22Rv1 (cell line): ENCODE measurements at regions not wholly inside any gene's neighbourhood (a gene's known extent, or its start where the extent isn't known, plus 50 kb on each side); places are given as distances from the start of the nearest gene placed in this dataset.

ENCODE experiments used
- H3K27ac ChIP-seq: fragments of 450-650 bp; 2 replicates; pipeline ENCODE4 v1.5.1; 2017
- ZFX ChIP-seq: fragments of 450-650 bp; IDR thresholded peaks from 2 replicates; pipeline ENCODE4 v1.6.1; 2017; ENCODE audit warnings: antibody characterized with exemption, borderline replicate concordance
- TF ChIP-seq, protein P1 (sequence below): fragments of 450-650 bp; IDR thresholded peaks from 2 replicates; pipeline ENCODE4 v1.5.1; 2017; ENCODE audit warnings: mild to moderate bottlenecking

DNA sequence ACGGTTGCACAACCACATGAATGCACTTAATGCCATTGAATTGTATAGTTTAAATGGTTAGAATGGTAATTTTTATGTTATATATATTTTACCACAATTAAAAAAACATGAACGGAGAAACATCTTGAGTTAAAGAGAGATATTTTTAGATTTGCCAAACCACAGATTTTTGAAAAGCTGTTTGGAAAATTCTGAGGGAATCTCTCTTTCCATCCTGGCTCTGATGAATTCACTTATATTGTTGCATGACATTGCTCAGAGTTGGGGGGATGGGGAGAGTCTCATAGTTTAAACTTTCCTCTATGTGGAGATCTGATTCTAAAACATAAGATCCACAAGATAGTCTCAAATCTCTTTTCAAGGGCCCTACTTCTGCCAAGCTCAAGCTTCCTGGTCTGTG is 275.0 kb upstream of the NPVF start:
- no peak overlapping the region for H3K27ac ChIP-seq
- no peak for TF ChIP-seq ZFX
- TF ChIP-seq, protein P1, sequence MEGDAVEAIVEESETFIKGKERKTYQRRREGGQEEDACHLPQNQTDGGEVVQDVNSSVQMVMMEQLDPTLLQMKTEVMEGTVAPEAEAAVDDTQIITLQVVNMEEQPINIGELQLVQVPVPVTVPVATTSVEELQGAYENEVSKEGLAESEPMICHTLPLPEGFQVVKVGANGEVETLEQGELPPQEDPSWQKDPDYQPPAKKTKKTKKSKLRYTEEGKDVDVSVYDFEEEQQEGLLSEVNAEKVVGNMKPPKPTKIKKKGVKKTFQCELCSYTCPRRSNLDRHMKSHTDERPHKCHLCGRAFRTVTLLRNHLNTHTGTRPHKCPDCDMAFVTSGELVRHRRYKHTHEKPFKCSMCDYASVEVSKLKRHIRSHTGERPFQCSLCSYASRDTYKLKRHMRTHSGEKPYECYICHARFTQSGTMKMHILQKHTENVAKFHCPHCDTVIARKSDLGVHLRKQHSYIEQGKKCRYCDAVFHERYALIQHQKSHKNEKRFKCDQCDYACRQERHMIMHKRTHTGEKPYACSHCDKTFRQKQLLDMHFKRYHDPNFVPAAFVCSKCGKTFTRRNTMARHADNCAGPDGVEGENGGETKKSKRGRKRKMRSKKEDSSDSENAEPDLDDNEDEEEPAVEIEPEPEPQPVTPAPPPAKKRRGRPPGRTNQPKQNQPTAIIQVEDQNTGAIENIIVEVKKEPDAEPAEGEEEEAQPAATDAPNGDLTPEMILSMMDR = no peak

DNA sequence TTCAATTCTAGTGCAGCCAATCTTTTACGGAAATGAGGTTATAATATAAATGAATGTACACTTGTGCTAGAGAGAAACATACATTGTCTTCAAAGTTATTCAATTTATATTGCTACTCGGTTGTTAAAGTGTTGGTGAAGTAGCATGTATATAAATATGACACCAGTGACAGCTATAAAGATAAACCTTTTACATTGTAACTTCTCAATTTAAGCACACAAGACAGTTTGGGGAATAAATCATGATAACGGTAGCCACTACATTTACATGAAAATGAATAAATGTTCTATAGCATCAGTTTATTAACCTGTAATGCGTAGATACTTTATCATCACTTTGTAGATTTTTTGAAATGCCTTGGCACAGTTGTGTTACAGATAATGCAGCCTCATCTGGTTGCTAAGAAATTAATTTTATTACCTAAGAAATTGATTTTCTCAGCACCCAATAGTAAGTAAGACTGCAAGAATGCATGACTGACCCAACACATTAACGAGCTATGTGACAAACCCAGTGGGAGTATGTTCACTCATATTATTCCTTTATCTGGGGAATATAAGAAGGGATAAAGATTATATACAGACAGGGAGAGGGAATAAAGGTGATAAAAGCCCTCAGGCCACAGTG is 283.9 kb upstream of the NPVF start:
- no peak overlapping the region for H3K27ac ChIP-seq
- TF ChIP-seq ZFX = no peak
- TF ChIP-seq, protein P1 = no peak

DNA sequence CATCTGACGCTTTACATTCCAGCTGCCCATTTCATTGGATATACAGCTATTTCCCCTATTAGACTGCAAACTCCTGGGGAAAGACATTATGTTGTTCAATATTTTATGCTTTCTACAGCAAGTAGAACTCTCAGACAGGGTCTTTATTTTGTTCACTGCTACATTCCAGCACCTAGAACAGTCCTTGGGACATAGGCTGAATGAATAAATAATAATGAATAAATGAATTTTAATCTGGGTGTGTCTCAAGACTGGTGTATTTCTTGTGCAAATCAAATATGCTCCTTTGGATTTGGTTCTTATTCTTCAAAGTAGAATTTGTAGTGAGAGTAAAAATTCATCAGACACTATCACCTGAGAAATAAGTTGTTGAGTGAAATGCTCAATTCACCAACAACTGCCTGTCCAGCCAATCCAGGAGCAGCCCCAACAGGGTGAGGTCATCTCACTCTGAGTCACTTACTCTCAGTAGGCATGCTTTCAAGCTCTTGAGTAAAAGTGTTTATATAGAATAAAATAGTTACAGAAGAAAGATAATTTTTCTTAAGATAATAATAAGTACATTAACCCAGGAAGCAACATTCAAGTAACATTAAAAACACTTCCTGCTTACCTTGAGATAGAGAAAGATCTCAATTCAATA is 287.5 kb upstream of the NPVF start:
- no peak for TF ChIP-seq ZFX
- TF ChIP-seq, protein P1 = no peak
- H3K27ac ChIP-seq = no peak overlapping the region

DNA sequence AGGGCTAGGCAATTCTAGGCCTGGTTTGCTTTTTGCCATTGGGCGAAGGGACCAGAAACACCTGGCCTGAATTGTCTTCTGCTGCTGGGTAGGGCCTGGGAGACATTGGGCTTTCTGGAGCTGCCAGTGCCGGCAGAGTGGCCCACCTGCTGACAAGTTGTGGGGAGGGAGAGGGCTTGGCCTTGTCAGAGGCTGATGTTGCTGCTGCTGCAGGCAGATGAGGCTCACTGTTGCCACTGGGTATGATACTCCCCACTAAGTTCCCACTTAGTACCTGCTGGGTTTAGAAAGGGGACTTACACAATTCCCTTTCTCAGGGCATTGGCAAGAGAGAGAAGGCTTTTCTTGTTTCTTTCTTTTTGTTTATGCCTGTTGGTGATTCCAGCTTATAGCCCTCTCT is 289.6 kb upstream of the NPVF start:
- no peak overlapping the region for H3K27ac ChIP-seq
- TF ChIP-seq, protein P1 = no peak
- TF ChIP-seq ZFX = no peak

DNA sequence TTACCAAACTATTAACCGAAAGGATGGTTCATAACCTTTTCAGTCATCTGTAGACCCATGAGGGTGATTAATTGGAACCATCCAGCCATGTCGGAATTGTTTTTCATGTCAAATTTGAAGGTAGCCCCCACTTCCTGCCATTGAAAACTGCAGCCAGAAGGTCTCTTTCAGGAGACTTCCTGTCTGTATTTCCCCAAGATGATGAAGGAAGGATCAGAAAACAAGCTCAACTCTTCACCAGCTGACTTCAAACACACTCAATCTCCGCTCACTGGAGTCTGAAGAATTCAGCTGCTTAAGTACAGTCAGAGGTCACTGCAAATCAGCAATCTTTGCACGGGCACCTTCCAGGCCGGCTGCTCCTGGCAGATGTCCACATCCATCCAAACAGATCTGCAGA is 291.7 kb upstream of the NPVF start:
- no peak overlapping the region for H3K27ac ChIP-seq
- TF ChIP-seq, protein P1 = no peak
- no peak for TF ChIP-seq ZFX

DNA sequence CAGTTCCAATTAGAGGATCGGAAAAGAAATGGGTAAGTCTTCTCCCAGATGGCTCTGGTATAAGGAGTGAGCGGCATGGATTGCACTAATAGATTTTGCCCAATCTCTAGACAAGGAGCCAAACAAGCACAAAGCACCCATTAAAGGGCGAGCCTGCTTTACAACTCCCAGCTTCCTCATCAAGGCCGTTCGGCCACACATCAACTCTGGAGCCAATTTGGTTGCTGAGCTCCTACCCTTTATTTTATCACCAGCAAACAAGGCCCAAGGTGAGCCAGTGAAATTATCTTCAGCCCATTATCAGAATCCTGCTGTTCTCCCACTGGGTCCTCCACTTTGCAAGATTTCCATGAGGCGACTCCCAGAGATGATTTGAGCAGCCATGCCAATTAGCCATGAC is 292.2 kb upstream of the NPVF start:
- TF ChIP-seq, protein P1 = no peak
- no peak for TF ChIP-seq ZFX
- no peak overlapping the region for H3K27ac ChIP-seq

DNA sequence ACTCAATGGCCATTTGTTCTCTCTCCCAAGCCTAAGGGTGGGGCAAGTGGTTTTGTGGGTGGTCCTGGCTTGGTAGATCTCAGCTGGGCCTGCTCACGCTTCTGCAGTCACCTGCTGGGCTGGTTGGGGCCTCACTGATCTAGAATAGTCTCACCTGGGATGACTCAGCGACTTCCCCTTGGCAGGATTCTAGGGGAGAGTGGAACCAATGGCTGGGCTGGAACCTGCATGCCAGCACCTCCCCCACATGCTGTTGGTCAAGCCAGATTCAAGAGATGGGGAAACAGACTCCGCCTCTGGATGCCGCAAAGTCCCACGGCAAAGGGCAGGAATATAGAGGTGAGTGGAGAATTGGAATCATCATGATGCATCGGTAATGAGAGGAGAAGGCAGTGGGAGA is 292.9 kb upstream of the NPVF start:
- H3K27ac ChIP-seq = no peak overlapping the region
- TF ChIP-seq ZFX = no peak
- TF ChIP-seq, protein P1 = no peak
